HG02870 (cell line): ENCODE measurements at regions not wholly inside any gene's neighbourhood (a gene's known extent, or its start where the extent isn't known, plus 50 kb on each side); places are given as distances from the start of the nearest gene placed in this dataset.

Experiments used
- ATAC-seq: cut with Tn5 transposase; IDR thresholded peaks from one replicate; pipeline ENCODE4 v1.9.1; 2021; ENCODE audit warnings: mild to moderate bottlenecking, moderate library complexity; ENCODE audit not compliant: unreplicated experiment

DNA sequence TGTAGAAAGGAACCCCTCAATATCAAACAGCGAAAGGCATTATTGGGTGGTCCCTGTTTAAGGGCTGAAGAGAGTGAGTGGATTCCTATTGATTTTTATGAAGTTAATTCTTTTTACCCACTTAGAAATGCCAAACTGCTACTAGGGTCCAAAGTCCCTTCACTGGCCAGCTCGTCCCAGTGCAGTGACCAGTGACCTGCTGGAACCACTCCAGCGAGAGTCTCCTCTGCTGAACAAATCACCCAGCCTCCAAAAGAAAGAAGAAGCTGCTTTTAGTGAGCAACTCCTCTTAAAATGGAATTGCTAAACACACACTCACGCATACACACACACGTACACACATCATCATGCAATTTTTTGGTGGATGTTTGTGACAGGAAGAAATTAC is 198.2 kb upstream of the PLEKHG7 start:
- no peak for ATAC-seq

DNA sequence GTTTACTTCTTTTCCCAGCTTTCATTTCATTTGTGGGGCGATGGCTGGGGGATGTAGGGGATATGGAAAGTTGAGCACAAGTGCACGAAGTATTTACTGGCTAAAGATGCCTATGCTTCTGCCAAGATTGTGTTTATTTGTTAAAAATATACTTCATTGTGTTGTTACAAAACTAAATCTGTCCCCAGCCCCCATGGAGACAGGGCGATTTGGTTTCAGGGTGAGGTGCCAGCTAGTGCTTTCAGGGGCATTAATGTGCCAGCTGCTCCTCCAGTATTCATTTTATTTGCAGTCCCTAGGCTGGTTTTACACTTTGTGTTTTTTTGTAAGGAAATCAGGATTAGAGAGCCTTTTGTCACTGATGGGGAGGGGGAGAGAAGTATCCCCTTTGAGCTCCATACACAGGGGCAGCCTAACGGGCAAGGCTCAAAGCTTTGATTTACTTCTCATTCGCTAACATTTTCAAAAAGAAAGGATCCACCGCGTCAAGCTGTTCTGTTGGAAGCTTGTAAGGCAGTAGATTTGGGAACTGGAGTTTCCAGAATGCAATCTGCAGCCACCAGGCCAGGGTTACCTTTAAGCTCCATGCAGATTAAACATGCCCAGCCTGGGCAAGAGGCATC is 198.7 kb upstream of the PLEKHG7 start:
- ATAC-seq, result no peak

GRCh38 chr12:92503029-92503931 is 199.5 kb upstream of the PLEKHG7 start:
- peak; percentile 56 for ATAC-seq

- ATAC-seq, result peak; percentile 50
These were observed 200.3 kb upstream of the PLEKHG7 start for GRCh38 chr12:92502417-92503028.

- ATAC-seq, result peak; percentile 70
These were observed 206.0 kb upstream of the PLEKHG7 start for GRCh38 chr12:92496790-92497189.

DNA sequence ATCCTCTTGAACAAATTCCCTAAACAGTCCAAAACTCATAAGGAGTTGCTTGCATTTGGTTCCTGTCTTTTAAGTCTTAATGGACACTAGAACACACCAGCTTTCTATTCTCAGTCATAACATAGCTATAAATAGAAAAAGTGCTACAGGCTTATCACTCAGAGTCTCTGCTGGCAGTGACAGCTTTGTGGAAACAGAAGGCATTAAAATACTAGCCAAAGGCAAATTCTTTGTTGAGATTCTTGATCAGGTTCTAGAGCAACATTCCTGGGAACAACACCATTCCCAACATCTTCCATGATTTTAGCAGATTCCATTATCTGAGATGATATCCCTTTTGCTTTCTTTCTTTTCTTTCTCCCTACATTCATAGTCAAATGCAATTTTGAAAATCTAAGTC is 207.7 kb upstream of the PLEKHG7 start:
- no peak for ATAC-seq

DNA sequence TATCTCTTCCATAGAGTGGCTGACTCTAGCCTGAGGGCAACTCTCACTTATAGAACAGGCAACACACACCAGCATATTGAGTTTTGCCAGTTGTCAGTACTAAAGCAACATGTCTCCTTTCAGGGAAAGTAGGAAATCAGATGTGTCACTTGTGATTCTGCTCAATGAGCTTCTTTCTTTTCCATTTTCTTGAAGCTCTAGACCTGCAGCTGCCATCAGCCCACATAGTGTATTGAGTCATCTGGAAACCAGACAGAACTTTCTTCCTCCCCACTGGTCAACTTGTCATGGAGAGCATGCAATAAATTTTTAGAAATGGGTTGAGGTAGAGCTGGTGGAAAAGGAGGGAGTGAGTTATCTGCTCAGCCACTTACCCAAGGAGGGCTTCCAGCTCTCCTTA is 209.0 kb upstream of the PLEKHG7 start:
- peak; percentile 63 for ATAC-seq

DNA sequence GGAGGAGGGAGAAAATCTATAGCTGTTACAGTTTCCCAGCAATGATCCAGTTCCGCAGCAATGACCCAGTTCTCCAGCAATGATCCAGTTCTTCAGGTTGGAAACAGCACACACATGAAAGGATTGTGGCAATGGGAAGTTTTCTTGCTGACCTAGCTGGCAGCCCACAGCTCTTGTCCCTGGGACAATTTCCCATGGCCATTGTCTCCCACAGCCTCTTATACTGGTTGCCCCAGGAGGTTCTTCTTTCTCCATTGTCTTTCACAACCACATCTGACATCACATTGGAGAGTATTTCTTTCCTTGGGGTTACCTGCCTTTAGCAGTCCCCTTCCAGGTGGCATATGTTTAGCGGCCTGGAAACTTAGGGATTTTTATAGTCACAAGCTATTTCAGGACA is 209.8 kb upstream of the PLEKHG7 start:
- no peak for ATAC-seq

DNA sequence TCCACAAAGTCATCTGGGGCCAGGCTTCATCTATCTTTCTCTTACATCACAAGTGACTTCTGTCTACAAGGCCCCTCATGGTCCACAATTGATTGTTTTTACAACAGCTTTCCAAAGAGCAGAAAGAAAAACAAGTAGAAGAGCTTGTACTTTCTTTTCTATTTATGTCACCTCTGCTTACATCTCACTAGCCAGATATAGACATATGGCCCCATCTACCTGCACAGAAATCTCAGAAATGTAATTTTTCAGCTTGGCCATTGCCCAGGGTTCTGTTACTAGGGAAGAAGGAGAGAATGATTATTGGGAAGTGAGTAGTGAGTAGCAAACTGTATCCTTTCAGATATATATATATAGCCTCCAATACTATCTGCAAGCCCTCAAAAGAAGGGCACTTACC is 210.5 kb upstream of the PLEKHG7 start:
- no peak for ATAC-seq

DNA sequence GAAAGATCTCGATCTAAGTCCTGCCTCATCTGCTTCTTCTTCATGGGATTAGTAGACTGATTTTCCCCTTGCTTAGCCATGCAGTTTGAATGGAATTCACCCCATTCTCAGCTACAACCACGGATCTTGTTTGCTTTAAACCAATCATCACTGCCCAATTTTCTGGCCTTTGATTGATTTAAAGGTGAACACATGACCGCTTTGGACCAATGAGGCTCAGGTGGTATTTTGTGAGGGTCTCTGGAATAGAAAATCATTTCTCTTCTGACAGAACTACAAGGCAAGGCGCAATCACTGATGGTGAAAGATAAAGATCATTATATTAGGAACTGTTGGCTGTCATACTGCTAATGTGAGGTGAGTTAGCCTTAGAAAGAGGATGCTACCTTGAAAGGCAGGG is 213.0 kb upstream of the PLEKHG7 start:
- ATAC-seq, result no peak

DNA sequence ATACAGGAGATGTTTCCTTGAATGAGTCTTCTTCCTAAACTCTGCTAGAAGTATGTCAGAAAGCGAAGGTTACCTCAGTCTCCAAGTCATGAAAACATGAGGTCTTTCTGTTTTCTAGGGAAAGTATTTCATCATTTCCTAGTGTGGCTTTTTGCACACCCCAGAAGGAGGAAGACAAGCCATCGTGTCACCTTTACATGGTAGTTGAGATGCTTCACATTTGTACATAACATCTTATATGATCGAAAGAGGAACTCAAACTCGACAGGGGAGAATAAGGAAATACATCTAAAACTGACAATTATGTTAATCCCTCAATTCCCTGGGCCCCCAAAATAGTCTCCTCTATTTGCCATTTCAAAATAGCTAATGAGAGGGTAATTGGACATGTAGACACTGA is 214.1 kb upstream of the PLEKHG7 start:
- no peak for ATAC-seq

GRCh38 chr12:92487138-92487485 is 215.7 kb upstream of the PLEKHG7 start:
- ATAC-seq, result no peak

GRCh38 chr12:92486443-92487137 is 216.2 kb upstream of the PLEKHG7 start:
- no peak for ATAC-seq

DNA sequence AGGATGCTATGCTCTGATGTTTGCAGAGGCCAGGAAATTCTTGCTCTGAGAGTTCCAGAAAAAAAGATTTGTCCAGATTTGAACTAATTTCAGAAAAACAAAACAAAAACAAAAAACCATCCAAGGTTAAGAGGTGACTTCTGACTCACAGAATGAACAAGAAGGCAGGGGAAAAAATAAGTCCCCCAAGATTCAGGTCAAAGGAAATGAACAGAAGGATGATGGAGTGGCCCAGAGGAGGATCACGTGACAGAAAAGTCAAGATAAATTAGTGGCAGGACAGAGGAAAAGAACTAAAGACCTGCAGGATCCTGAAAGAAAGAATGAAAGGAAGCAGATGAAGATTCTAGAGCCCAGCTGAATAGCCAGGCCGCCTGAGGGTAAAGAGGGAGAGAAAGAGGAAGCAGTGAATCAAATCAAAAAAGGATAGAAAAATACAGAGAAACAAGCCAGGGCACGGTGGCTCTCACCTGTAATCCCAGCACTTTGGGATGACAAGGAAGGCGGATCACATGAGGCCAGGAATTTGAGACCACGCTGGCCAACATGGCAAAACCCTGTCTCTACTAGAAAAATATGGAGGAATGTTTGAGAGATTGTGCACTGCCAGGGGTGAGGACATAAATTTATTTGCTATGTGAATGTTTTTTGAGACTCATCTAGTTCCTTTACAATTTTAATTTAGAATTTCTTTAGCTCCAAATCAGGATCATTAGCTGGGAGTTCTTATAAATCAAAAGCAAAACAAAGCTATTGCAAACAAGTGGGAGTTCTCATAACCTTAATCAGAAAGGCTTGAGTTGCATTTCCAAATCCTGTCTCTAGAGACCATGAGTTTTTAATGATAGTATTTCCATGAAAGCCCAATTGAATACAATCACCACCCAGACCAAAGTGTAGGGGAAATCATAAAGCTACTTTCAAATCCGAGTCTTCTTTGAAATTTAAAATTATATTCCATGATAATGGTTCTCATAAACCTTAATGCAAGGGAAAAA is 217.1 kb upstream of the PLEKHG7 start:
- ATAC-seq, result no peak

- no peak for ATAC-seq
These were observed 220.2 kb upstream of the PLEKHG7 start for GRCh38 chr12:92482599-92482998.

GRCh38 chr12:92481066-92481465 is 221.7 kb upstream of the PLEKHG7 start:
- ATAC-seq, result no peak

DNA sequence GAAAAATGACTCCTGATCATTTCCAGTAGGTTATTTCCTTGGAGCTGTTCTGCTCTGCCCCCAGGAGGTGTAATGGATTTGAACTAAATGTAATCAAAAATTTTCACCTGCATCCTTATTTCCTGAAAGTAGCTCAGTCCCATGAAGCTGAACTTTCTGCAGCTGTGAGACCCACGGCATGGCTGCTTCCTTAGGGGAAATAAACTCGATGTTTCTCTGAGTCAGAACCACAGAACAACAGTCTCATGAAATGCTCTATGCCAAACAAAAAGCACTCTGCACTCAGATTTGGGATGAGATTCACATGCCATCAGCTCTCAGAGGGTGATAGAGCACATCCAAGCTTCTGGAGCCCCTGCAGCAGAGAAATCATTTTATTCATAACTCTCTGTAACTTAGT is 224.1 kb upstream of the PLEKHG7 start:
- no peak for ATAC-seq

- ATAC-seq, result no peak
These were observed 225.9 kb upstream of the PLEKHG7 start for GRCh38 chr12:92476844-92477243.

GRCh38 chr12:92473564-92473963 is 229.2 kb upstream of the PLEKHG7 start:
- ATAC-seq, result no peak

DNA sequence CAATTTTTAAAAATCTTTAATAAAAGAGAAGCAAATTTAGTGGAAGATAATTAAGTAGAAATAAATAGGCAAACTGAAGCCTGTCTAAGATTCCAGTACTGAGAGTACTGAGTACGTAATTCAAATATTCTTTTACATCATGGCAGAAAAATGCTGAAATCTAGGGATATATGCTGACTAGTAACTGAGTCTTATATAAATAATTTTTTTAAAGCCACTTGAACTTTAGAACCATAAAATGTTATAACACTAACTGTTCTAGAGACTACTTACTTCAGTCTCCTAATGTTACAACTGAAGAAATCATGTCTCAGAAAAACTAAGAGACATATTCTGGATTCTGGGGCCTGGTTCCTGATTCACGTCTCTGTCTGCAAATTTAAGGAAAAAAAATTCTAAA is 230.6 kb upstream of the PLEKHG7 start:
- no peak for ATAC-seq
